ENCODE measurements at regions not wholly inside any gene's neighbourhood (a gene's known extent, or its start where the extent isn't known, plus 50 kb on each side); places are given as distances from the start of the nearest gene placed in this dataset.

DNA sequence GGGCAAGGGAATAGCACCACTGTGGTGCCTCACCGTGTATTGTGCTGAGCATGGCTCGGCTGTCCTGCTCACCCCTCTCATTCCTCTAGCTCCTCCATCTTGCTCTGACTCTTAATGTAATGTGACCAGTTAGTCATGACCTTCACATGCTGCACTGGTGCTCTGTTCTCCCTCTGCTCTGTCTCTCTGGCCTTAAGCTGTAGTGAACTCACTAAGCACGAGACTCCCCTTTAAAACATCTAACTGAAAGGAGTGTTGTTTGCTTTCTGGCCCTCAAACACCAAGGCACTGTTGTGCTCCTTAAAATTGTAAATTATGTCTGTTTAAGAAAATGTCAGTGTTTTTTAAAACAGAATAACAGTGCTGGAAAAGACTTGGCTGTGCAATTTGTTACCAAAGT is 140.4 kb downstream of the HDGFL1 start:
- no peaks in the 10 kb centered on the region for H3K79me2 ChIP-seq (ENCODE audit: insufficient read depth, low read length)
- no peaks in the 10 kb centered on the region for H3K36me3 ChIP-seq (ENCODE audit: insufficient read depth, low read length)
- H4K20me1 ChIP-seq (ENCODE audit: insufficient read depth, low read length, poor library complexity, severe bottlenecking) = no peaks in the 10 kb centered on the region
- no peaks in the 10 kb centered on the region for H3K9me3 ChIP-seq (ENCODE audit: insufficient read depth, low read depth, low read length)
- H3K4me1 ChIP-seq (ENCODE audit: insufficient read depth, low read length, poor library complexity, severe bottlenecking) = no peaks in the 10 kb centered on the region
- no peaks in the 10 kb centered on the region for H3F3A ChIP-seq (ENCODE audit: low read depth)
- no peak for TF ChIP-seq EZH2phosphoT487 (IDR thresholded peaks at IDR 0.05; ENCODE audit: borderline replicate concordance)
- TF ChIP-seq, protein P1, sequence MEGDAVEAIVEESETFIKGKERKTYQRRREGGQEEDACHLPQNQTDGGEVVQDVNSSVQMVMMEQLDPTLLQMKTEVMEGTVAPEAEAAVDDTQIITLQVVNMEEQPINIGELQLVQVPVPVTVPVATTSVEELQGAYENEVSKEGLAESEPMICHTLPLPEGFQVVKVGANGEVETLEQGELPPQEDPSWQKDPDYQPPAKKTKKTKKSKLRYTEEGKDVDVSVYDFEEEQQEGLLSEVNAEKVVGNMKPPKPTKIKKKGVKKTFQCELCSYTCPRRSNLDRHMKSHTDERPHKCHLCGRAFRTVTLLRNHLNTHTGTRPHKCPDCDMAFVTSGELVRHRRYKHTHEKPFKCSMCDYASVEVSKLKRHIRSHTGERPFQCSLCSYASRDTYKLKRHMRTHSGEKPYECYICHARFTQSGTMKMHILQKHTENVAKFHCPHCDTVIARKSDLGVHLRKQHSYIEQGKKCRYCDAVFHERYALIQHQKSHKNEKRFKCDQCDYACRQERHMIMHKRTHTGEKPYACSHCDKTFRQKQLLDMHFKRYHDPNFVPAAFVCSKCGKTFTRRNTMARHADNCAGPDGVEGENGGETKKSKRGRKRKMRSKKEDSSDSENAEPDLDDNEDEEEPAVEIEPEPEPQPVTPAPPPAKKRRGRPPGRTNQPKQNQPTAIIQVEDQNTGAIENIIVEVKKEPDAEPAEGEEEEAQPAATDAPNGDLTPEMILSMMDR (conservative IDR thresholded peaks at IDR 0.05; ENCODE audit: low read length) = no peak
- H3K4me2 ChIP-seq (ENCODE audit: low read depth, low read length, poor library complexity, severe bottlenecking) = no peak overlapping the region
- H3K4me3 ChIP-seq (ENCODE audit: low read length, poor library complexity, severe bottlenecking) = no peak overlapping the region
- H2AFZ ChIP-seq (ENCODE audit: low read length) = no peak overlapping the region; the same call in 1 of the 2 replicates
- H3K9ac ChIP-seq (ENCODE audit: low read depth, low read length, poor library complexity, severe bottlenecking) = no peak overlapping the region
- no peaks in the 10 kb centered on the region for H3K27me3 ChIP-seq (ENCODE audit: insufficient read depth, low read length, poor library complexity, severe bottlenecking)
- H3K9me2 ChIP-seq (replicated peaks; ENCODE audit: low read depth, low read length) = no peaks in the 10 kb centered on the region

DNA sequence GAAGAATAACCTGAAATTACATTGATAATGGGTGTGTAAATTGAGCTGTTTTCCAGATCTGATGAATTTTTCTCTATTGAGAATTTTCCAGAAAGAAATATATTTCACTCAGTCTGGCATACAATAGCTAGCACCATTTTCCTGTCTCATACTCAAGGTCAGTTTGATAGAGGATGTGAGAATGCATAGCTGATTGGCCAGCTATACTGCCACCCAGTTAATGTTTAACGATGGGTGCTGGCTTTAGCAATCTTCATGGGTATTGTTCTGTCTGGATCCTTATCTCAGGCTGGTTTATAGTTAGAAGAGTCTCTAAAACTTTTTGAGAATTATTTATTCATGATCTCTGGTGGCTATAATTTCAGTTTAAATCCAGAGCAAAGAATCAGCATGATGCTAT is 147.4 kb downstream of the HDGFL1 start:
- no peak overlapping the region for H3K4me3 ChIP-seq (ENCODE audit: low read length, poor library complexity, severe bottlenecking)
- H3K9me2 ChIP-seq (replicated peaks; ENCODE audit: low read depth, low read length) = no peaks in the 10 kb centered on the region
- H2AFZ ChIP-seq (ENCODE audit: low read length) = no peak overlapping the region
- no peak overlapping the region for H3K4me2 ChIP-seq (ENCODE audit: low read depth, low read length, poor library complexity, severe bottlenecking)
- no peaks in the 10 kb centered on the region for H3F3A ChIP-seq (ENCODE audit: low read depth)
- TF ChIP-seq EZH2phosphoT487 (IDR thresholded peaks at IDR 0.05; ENCODE audit: borderline replicate concordance) = no peak
- TF ChIP-seq, protein P1 (conservative IDR thresholded peaks at IDR 0.05; ENCODE audit: low read length) = no peak
- no peaks in the 10 kb centered on the region for H3K36me3 ChIP-seq (ENCODE audit: insufficient read depth, low read length)
- no peaks in the 10 kb centered on the region for H3K9me3 ChIP-seq (ENCODE audit: insufficient read depth, low read depth, low read length)
- no peaks in the 10 kb centered on the region for H4K20me1 ChIP-seq (ENCODE audit: insufficient read depth, low read length, poor library complexity, severe bottlenecking)
- no peaks in the 10 kb centered on the region for H3K4me1 ChIP-seq (ENCODE audit: insufficient read depth, low read length, poor library complexity, severe bottlenecking)
- no peaks in the 10 kb centered on the region for H3K79me2 ChIP-seq (ENCODE audit: insufficient read depth, low read length)
- H3K27me3 ChIP-seq (ENCODE audit: insufficient read depth, low read length, poor library complexity, severe bottlenecking) = no peaks in the 10 kb centered on the region
- H3K9ac ChIP-seq (ENCODE audit: low read depth, low read length, poor library complexity, severe bottlenecking) = no peak overlapping the region

DNA sequence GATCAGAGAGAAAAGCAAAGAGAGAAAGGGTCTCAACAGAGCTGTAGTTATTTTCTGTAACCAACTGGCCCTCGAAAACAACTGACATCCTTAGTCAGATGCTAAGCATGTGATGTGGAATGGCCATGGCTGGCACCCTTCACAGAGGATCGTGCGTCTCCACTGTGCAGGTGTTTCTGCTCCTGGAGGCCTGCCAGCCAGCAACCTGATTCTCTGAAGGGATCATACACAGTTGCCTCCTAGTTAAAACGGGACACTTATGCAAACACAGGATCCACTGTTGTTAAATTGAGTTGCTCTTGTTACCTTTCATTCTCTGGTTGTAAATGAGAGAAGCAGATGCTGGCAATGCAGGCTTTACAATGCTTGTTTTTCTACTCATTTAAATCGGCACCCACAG is 148.5 kb downstream of the HDGFL1 start:
- H4K20me1 ChIP-seq (ENCODE audit: insufficient read depth, low read length, poor library complexity, severe bottlenecking) = no peaks in the 10 kb centered on the region
- H3K9me2 ChIP-seq (replicated peaks; ENCODE audit: low read depth, low read length) = no peaks in the 10 kb centered on the region
- H2AFZ ChIP-seq (ENCODE audit: low read length) = no peak overlapping the region
- H3K27me3 ChIP-seq (ENCODE audit: insufficient read depth, low read length, poor library complexity, severe bottlenecking) = no peaks in the 10 kb centered on the region
- H3K4me1 ChIP-seq (ENCODE audit: insufficient read depth, low read length, poor library complexity, severe bottlenecking) = no peaks in the 10 kb centered on the region
- H3K79me2 ChIP-seq (ENCODE audit: insufficient read depth, low read length) = no peaks in the 10 kb centered on the region
- H3K9ac ChIP-seq (ENCODE audit: low read depth, low read length, poor library complexity, severe bottlenecking) = no peak overlapping the region
- H3K4me2 ChIP-seq (ENCODE audit: low read depth, low read length, poor library complexity, severe bottlenecking) = no peak overlapping the region
- TF ChIP-seq, protein P1 (conservative IDR thresholded peaks at IDR 0.05; ENCODE audit: low read length) = no peak
- no peak for TF ChIP-seq EZH2phosphoT487 (IDR thresholded peaks at IDR 0.05; ENCODE audit: borderline replicate concordance)
- peaks cover 2% of the 10 kb centered on the region for H3K9me3 ChIP-seq (ENCODE audit: insufficient read depth, low read depth, low read length)
- no peaks in the 10 kb centered on the region for H3K36me3 ChIP-seq (ENCODE audit: insufficient read depth, low read length)
- H3K4me3 ChIP-seq (ENCODE audit: low read length, poor library complexity, severe bottlenecking) = no peak overlapping the region
- H3F3A ChIP-seq (ENCODE audit: low read depth) = no peaks in the 10 kb centered on the region

Data from Loucy (cell line).